SK-N-SH treated with all-trans-retinoic acid at 6 μM for 48 hours (cell line): ENCODE measurements at regions not wholly inside any gene's neighbourhood (a gene's known extent, or its start where the extent isn't known, plus 50 kb on each side); places are given as distances from the start of the nearest gene placed in this dataset.

Source experiments
- ATAC-seq: fragments of 200-7000 bp; cut with Tn5 transposase; 3 replicates; pipeline ENCODE4 v1.9.1; 2020; ENCODE audit warnings: mild to moderate bottlenecking, moderate library complexity
- BACH2 ChIP-seq: fragments of 250-450 bp; sonication (Bioruptor Pico); IDR thresholded peaks from 2 replicates; pipeline ENCODE4 v1.9.0; 2021; ENCODE audit warnings: mild to moderate bottlenecking, borderline replicate concordance
- CREB5 ChIP-seq: fragments of 250-450 bp; sonication (Bioruptor Pico); IDR thresholded peaks from 2 replicates; pipeline ENCODE4 v1.5.1; 2020; ENCODE audit warnings: low read depth, mild to moderate bottlenecking, moderate library complexity
- CSDC2 ChIP-seq: fragments of 250-450 bp; sonication (Bioruptor Pico); IDR thresholded peaks from 2 replicates; pipeline ENCODE4 v1.5.0; 2020; ENCODE audit warnings: mild to moderate bottlenecking, moderate library complexity
- CSRNP3 ChIP-seq: fragments of 250-450 bp; sonication (Bioruptor Pico); IDR thresholded peaks from 2 replicates; pipeline ENCODE4 v1.5.1; 2021; ENCODE audit warnings: mild to moderate bottlenecking, moderate library complexity
- ESRRG ChIP-seq: fragments of 250-450 bp; sonication (Bioruptor Pico); IDR thresholded peaks from 2 replicates; pipeline ENCODE4 v1.6.1; 2021; ENCODE audit warnings: mild to moderate bottlenecking
- GLIS3 ChIP-seq: fragments of 250-450 bp; sonication (Bioruptor Pico); IDR thresholded peaks from 2 replicates; pipeline ENCODE4 v1.5.0; 2020; ENCODE audit warnings: mild to moderate bottlenecking, moderate library complexity
- ISL1 ChIP-seq: fragments of 250-450 bp; sonication (Bioruptor Pico); IDR thresholded peaks from 2 replicates; pipeline ENCODE4 v2.1.2; 2022; ENCODE audit warnings: mild to moderate bottlenecking, moderate library complexity
- OSR1 ChIP-seq: fragments of 250-450 bp; sonication (Bioruptor Pico); IDR thresholded peaks from 2 replicates; pipeline ENCODE4 v1.8.0; 2022; ENCODE audit warnings: moderate library complexity, mild to moderate bottlenecking, inconsistent platforms
- PATZ1 ChIP-seq: fragments of 250-450 bp; sonication (Bioruptor Pico); IDR thresholded peaks from 2 replicates; pipeline ENCODE4 v1.8.0; 2020; ENCODE audit warnings: mild to moderate bottlenecking, moderate library complexity, borderline replicate concordance
- POU6F1 ChIP-seq: fragments of 250-450 bp; sonication (Bioruptor Pico); IDR thresholded peaks from 2 replicates; pipeline ENCODE4 v1.8.0; 2021; ENCODE audit warnings: low read depth, mild to moderate bottlenecking, moderate library complexity, borderline replicate concordance
- PPARA ChIP-seq: fragments of 250-450 bp; sonication (Bioruptor Pico); IDR thresholded peaks from 2 replicates; pipeline ENCODE4 v1.5.0; 2020; ENCODE audit warnings: mild to moderate bottlenecking, borderline replicate concordance
- RARB ChIP-seq: fragments of 250-450 bp; sonication (Bioruptor Pico); IDR thresholded peaks from 2 replicates; pipeline ENCODE4 v1.8.0; 2021; ENCODE audit warnings: mild to moderate bottlenecking, moderate library complexity
- SNAI2 ChIP-seq: fragments of 250-450 bp; sonication (Bioruptor Pico); IDR thresholded peaks from 2 replicates; pipeline ENCODE4 v1.5.0; 2020; ENCODE audit warnings: mild to moderate bottlenecking, moderate library complexity
- TCF4 ChIP-seq: fragments of 250-450 bp; sonication (Bioruptor Pico); IDR thresholded peaks from 2 replicates; pipeline ENCODE4 v1.8.0; 2021; ENCODE audit warnings: mild to moderate bottlenecking, moderate library complexity, borderline replicate concordance
- TOX ChIP-seq: fragments of 250-450 bp; sonication (Bioruptor Pico); IDR thresholded peaks from 2 replicates; pipeline ENCODE4 v1.8.0; 2021; ENCODE audit warnings: mild to moderate bottlenecking, moderate library complexity, borderline replicate concordance
- TSHZ2 ChIP-seq: fragments of 250-450 bp; sonication (Bioruptor Pico); IDR thresholded peaks from 2 replicates; pipeline ENCODE4 v1.5.0; 2020; ENCODE audit warnings: mild to moderate bottlenecking, moderate library complexity
- ZC3H10 ChIP-seq: fragments of 250-450 bp; sonication (Bioruptor Pico); IDR thresholded peaks from 2 replicates; pipeline ENCODE4 v1.5.1; 2021; ENCODE audit warnings: mild to moderate bottlenecking, moderate library complexity
- ZFP3 ChIP-seq: fragments of 250-450 bp; sonication (Bioruptor Pico); IDR thresholded peaks from 2 replicates; pipeline ENCODE4 v1.5.0; 2020; ENCODE audit warnings: mild to moderate bottlenecking, moderate library complexity
- ZFP30 ChIP-seq: fragments of 450-650 bp; formaldehyde crosslinking; IDR thresholded peaks from 2 replicates; pipeline ENCODE4 v1.5.0; 2022; ENCODE audit warnings: mild to moderate bottlenecking, moderate library complexity
- ZNF565 ChIP-seq: fragments of 450-650 bp; formaldehyde crosslinking; conservative IDR thresholded peaks from 2 replicates; pipeline ENCODE4 v1.5.0; 2020; ENCODE audit warnings: low read depth, mild to moderate bottlenecking, moderate library complexity
- ZNF70 ChIP-seq: fragments of 450-650 bp; formaldehyde crosslinking; IDR thresholded peaks from 2 replicates; pipeline ENCODE4 v1.5.0; 2020; ENCODE audit warnings: mild to moderate bottlenecking, moderate library complexity
- ZNF8 ChIP-seq: fragments of 450-650 bp; formaldehyde crosslinking; IDR thresholded peaks from 2 replicates; pipeline ENCODE4 v1.5.0; 2020; ENCODE audit warnings: mild to moderate bottlenecking, moderate library complexity

- no peak for TF ChIP-seq ZFP3
- no peak for ATAC-seq
Measured at GRCh38 chr6:1242446-1242845, 69.5 kb upstream of the FOXQ1 start.

- ATAC-seq, result no peak
- TF ChIP-seq BACH2 (CRISPR knock-in tag) (no peak), SNAI2 (CRISPR knock-in tag) (no peak)
Measured at GRCh38 chr6:1242021-1242420, 69.9 kb upstream of the FOXQ1 start.

GRCh38 chr6:1240766-1241318 lies 71.1 kb upstream of the FOXQ1 start:
- no peak for TF ChIP-seq ZFP30 (CRISPR knock-in tag)
- no peak for TF ChIP-seq OSR1 (CRISPR knock-in tag)
- TF ChIP-seq PATZ1 (CRISPR knock-in tag), result no peak
- no peak for TF ChIP-seq TCF4 (CRISPR knock-in tag)
- no peak for TF ChIP-seq ESRRG (CRISPR knock-in tag)
- TF ChIP-seq ZNF565, result no peak
- TF ChIP-seq TOX (CRISPR knock-in tag), result no peak
- no peak for TF ChIP-seq ZNF70 (CRISPR knock-in tag)
- no peak for TF ChIP-seq RARB (CRISPR knock-in tag)
- no peak for TF ChIP-seq CSRNP3 (CRISPR knock-in tag)
- TF ChIP-seq ZC3H10 (CRISPR knock-in tag), result no peak
- TF ChIP-seq ZNF8 (CRISPR knock-in tag), result no peak
- no peak for TF ChIP-seq POU6F1
- TF ChIP-seq GLIS3 (CRISPR knock-in tag), result no peak
- no peak for TF ChIP-seq CSDC2 (CRISPR knock-in tag)
- TF ChIP-seq ISL1 (CRISPR knock-in tag), result no peak
- TF ChIP-seq TSHZ2 (CRISPR knock-in tag), result no peak
- no peak for TF ChIP-seq ZFP3
- ATAC-seq, result no peak

- no peak for ATAC-seq
- no peak for TF ChIP-seq PPARA
- no peak for TF ChIP-seq CSDC2 (CRISPR knock-in tag)
- no peak for TF ChIP-seq CREB5 (CRISPR knock-in tag)
- TF ChIP-seq PATZ1 (CRISPR knock-in tag), result no peak
- no peak for TF ChIP-seq TSHZ2 (CRISPR knock-in tag)
- no peak for TF ChIP-seq POU6F1
- no peak for TF ChIP-seq ESRRG (CRISPR knock-in tag)
Measured at GRCh38 chr6:1239805-1240204, 72.1 kb upstream of the FOXQ1 start.
